Left renal cortex interstitium (tissue), 4 donors: ENCODE measurements at regions not wholly inside any gene's neighbourhood (a gene's known extent, or its start where the extent isn't known, plus 50 kb on each side); places are given as distances from the start of the nearest gene placed in this dataset.
"Not testable (repeated sequence)": the region's sequence is repeated elsewhere in the genome, so short reads cannot be mapped to it uniquely, and the experiment has no call there.

Experiments
- DNase-seq, 4 donors: peaks; one replicate each; pipeline ENCODE4 v3.0.0-alpha.2; 2013; ENCODE audit warnings: low read depth in 4 of 4, low spot score in 2 of 4, missing footprints in 1 of 4

DNA sequence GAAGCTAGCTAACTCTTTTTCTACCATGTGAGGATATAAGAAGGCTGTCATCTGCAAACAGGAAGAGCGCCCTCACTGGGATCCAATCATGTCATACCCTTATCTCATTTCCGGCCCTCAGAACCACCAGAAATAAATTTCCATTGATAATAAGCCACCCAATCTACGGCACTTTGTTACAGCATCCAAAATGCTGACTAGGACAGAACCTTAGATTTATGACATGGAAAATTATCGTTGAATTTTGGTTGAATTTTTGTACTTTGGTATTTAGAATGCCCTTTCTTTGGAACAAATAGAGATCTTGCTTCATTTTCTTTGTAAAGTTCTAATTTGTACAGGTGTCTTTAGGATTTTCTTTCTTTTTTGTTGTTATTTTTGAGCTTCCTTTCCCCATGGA, 53.3 kb upstream of the CYLC2 start:
- no peak for DNase-seq

- DNase-seq, result no peak
Observed at GRCh38 chr9:102922526-102922925, 72.6 kb upstream of the CYLC2 start.

GRCh38 chr9:102911185-102911584, 83.9 kb upstream of the CYLC2 start:
- no peak for DNase-seq

GRCh38 chr9:102905795-102906194, 89.3 kb upstream of the CYLC2 start:
- not testable (repeated sequence) for DNase-seq

DNA sequence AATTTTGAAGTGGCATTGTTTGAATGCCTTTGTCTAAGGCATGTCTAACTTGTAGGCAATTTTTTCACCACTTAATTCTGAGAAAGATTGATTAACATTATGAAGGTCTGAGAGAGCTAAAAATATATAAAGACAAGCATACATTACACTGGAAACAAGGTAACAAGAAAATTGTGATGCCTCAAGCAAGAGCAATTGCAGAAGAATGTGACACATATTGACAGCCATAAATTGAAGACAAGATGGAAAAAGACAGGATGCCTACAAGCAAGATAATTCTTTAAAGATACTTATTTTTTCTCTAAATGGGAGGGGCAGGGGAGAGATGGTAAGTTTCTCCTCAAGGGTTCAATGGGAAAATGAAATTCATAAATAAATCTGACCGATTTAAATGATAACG, 103.1 kb upstream of the CYLC2 start:
- DNase-seq, result no peak

DNA sequence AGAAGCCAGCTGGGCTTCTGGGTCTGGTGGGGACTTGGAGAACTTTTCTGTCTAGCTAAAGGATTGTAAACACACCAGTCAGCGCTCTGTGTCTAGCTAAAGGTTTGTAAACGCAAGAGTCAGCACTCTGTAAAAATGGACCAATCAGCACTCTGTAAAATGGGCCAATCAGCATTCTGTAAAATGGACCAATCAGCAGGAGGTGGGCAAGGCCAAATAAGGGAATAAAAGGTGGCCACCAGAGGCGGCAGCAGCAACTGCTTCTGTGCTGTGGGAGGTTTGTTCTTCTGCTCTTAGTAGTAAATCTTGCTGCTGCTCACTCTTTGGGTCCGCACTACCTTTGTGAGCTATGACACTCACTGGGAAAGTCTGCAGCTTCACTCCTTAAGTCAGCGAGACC, 106.4 kb upstream of the CYLC2 start:
- not testable (repeated sequence) for DNase-seq

GRCh38 chr9:102875687-102876086, 119.4 kb upstream of the CYLC2 start:
- DNase-seq, result no peak

GRCh38 chr9:102867488-102867887, 127.6 kb upstream of the CYLC2 start:
- no peak for DNase-seq

DNA sequence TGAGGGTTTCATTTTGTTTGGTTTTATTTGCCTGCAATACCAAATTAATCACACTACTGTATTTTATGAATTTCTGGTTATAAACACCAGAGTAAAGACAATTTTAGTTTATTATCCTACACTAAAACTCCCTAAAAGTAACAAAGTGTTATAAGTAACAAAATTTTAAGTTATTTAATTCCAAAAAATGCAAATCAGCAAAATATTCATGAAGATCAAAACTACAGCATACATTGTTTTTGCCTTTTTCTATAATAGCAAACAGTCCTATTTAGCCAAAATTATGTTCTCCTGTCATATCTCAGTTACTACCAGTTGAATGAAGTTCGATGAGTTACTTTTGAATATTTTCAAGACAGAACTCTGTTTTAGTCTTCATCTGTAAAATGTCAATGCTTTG, 132.7 kb upstream of the CYLC2 start:
- DNase-seq, result no peak

DNA sequence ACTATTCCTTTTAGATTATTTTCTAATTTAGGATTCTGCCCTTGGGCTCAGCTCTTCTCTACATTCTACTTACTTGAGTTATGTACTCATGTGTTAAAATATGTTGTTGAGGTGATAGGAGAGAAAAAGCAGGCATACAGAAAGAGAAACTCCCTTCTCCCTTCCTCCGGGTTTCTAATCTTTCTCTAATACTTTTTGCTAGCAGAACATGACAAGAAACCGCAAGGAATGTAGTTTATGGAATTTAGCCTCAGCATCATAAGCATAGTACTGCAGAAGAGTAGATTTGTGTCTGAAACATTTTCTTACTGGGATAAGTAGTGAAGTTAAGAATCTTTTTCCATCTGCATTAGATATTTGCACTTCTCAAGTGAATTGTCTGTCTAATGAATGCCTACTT, 139.5 kb upstream of the CYLC2 start:
- no peak for DNase-seq

- DNase-seq, result no peak
Observed at GRCh38 chr9:102845827-102846371, 149.2 kb upstream of the CYLC2 start.

DNA sequence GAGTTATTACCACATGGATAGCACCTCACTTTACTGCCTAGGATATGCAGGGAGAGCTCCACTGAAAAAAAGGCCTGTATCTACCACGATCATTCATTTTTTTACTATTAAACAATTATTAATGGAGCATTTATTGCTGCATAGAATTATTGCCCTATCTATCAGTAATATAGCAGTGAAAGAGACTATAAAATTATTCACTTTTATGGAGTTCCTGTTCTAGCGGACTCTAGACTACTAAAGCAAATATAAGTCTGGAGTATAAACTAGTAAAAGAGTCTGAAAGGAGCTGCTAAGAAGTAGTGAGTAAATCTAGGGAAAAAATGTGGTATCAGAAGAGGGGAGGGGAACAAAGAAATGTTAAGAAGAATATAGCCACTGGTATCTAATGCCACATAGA, 150.4 kb upstream of the CYLC2 start:
- DNase-seq, result no peak

GRCh38 chr9:102842423-102842822, 152.7 kb upstream of the CYLC2 start:
- DNase-seq, result no peak

DNA sequence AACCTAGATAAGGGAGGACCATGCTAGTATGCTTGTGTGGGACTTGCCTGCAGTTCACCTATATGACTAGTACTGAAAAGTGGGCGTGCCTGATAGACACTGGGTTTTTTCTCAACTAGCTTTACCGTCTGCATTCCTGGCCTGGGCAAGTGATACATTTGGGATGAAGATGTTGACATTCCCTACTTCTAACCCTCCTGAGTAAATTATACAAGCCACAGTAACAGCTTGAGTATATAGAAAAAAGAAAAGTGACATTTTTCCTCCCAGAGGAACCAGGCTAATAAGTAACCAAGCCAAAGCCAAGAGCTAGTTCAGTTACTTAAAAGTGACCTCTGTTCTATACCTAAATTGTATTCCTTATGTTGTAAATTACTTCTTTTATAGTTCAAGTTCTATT, 153.8 kb upstream of the CYLC2 start:
- DNase-seq, result no peak

DNA sequence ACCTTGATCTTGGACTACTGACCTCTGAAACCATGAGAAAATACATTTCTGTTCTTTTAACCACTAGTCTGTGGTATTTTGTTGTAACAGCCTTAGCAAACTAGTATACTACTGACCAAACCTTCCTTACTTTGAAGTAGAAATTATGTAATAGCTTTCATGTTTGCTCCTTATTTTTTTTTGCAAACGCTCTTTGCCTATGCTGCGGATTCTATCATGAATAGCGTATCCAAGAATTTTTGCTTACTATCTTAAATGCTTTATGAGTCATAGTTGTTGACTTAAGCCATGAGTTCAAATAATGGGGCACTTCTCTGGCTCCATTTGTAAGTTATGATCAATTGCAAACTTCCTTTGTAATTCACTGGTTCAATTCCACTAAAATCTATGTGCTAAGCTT, 154.8 kb upstream of the CYLC2 start:
- no peak for DNase-seq

- no peak for DNase-seq
Observed at GRCh38 chr9:102832814-102833213, 162.3 kb upstream of the CYLC2 start.

- DNase-seq, result no peak
Observed at GRCh38 chr9:102796244-102796643, 198.9 kb upstream of the CYLC2 start.

GRCh38 chr9:102795532-102795931, 199.6 kb upstream of the CYLC2 start:
- DNase-seq, result no peak

- DNase-seq, result no peak
Observed at GRCh38 chr9:102779356-102779755, 215.8 kb upstream of the CYLC2 start.

GRCh38 chr9:102778746-102779145, 216.4 kb upstream of the CYLC2 start:
- DNase-seq, result no peak

- DNase-seq, result no peak
Observed at GRCh38 chr9:102770704-102771103, 224.4 kb upstream of the CYLC2 start.

GRCh38 chr9:102769307-102769706, 225.8 kb upstream of the CYLC2 start:
- DNase-seq, result no peak

- DNase-seq, result no peak
Observed at GRCh38 chr9:102768002-102768401, 227.1 kb upstream of the CYLC2 start.
